Loucy (cell line): ENCODE measurements at regions not wholly inside any gene's neighbourhood (a gene's known extent, or its start where the extent isn't known, plus 50 kb on each side); places are given as distances from the start of the nearest gene placed in this dataset.

Experiments used
- CTCF ChIP-seq: fragments of 200-600 bp; sonication (generic); conservative IDR thresholded peaks from 2 replicates; pipeline ENCODE4 v1.5.1; 2014; ENCODE audit warnings: mild to moderate bottlenecking, antibody characterized with exemption, low read length
- EZH2phosphoT487 ChIP-seq: fragments of 200-600 bp; IDR thresholded peaks from 2 replicates; pipeline ENCODE4 v1.6.1; 2018; ENCODE audit warnings: antibody characterized with exemption, mild to moderate bottlenecking, moderate library complexity, borderline replicate concordance

DNA sequence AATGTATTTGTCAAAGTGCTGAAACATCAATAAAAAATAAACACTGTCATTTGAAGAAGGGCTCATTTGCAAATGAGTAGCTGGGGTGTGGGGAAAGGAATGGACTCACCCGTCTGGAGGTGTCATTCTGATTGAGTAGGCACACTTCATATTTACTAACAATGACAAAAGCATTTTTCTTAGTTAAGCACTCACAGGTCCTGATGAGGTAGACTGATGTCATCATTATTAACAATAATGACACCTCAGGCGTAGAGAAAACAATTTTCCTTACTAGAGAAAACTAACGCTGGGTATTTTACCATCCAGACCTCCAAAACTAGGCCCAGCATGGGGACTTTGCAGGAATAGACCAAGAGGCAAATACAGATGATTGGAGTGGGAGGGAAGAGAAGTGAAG lies 76.0 kb downstream of the UNC5CL start:
- TF ChIP-seq CTCF (no peak), EZH2phosphoT487 (no peak)
